MM.1S (cell line): ENCODE measurements at regions not wholly inside any gene's neighbourhood (a gene's known extent, or its start where the extent isn't known, plus 50 kb on each side); places are given as distances from the start of the nearest gene placed in this dataset.

Experiments
- DNase-seq: peaks from one replicate; pipeline ENCODE4 v3.0.0-alpha.2; 2015
- H2AFZ ChIP-seq: fragments of 300-600 bp; sonication (generic); 2 replicates; pipeline ENCODE4 v1.6.0; 2016; ENCODE audit warnings: antibody characterized with exemption, low read length
- H3F3A ChIP-seq: fragments of 300-600 bp; sonication (generic); 2 replicates; pipeline ENCODE4 v1.6.1; 2016; ENCODE audit warnings: mild to moderate bottlenecking, antibody characterized with exemption, low read length, moderate library complexity, mixed read lengths; ENCODE audit not compliant: insufficient read depth
- H3K27ac ChIP-seq: fragments of 300-600 bp; sonication (generic); 2 replicates; pipeline ENCODE4 v1.5.1; 2016; ENCODE audit warnings: mild to moderate bottlenecking, low read length
- H3K27me3 ChIP-seq: fragments of 300-600 bp; sonication (generic); replicated peaks from 2 replicates; pipeline ENCODE4 v1.6.0; 2016; ENCODE audit warnings: low read length; ENCODE audit not compliant: insufficient read depth
- H3K36me3 ChIP-seq: fragments of 300-600 bp; sonication (generic); replicated peaks from 2 replicates; pipeline ENCODE4 v1.6.1; 2016; ENCODE audit warnings: mild to moderate bottlenecking, low read length, mixed read lengths; ENCODE audit not compliant: insufficient read depth
- H3K4me1 ChIP-seq: fragments of 300-600 bp; sonication (generic); 2 replicates; pipeline ENCODE4 v1.6.1; 2016; ENCODE audit warnings: low read length, mixed read lengths
- H3K4me2 ChIP-seq: fragments of 300-600 bp; sonication (generic); 2 replicates; pipeline ENCODE4 v1.6.0; 2016; ENCODE audit warnings: low read depth, low read length
- H3K4me3 ChIP-seq: fragments of 300-600 bp; sonication (generic); 2 replicates; pipeline ENCODE4 v1.5.1; 2016; ENCODE audit warnings: low read length, mixed read lengths
- H3K79me2 ChIP-seq: fragments of 300-600 bp; sonication (generic); 2 replicates; pipeline ENCODE4 v1.6.1; 2016; ENCODE audit warnings: mixed run types, low read length, mixed read lengths
- H3K9ac ChIP-seq: fragments of 300-600 bp; sonication (generic); 2 replicates; pipeline ENCODE4 v1.6.1; 2016; ENCODE audit warnings: low read length, mixed read lengths
- H3K9me2 ChIP-seq: fragments of 300-600 bp; sonication (generic); replicated peaks from 2 replicates; pipeline ENCODE4 v1.6.1; 2016; ENCODE audit warnings: mild to moderate bottlenecking, low read length, mixed read lengths; ENCODE audit not compliant: insufficient read depth
- H3K9me3 ChIP-seq: fragments of 300-600 bp; sonication (generic); replicated peaks from 2 replicates; pipeline ENCODE4 v1.6.1; 2016; ENCODE audit warnings: mild to moderate bottlenecking, low read length, mixed read lengths; ENCODE audit not compliant: insufficient read depth
- H4K20me1 ChIP-seq: fragments of 300-600 bp; sonication (generic); 2 replicates; pipeline ENCODE4 v1.6.1; 2016; ENCODE audit warnings: mild to moderate bottlenecking, low read length, moderate library complexity, mixed read lengths; ENCODE audit not compliant: insufficient read depth
- CTCF ChIP-seq: fragments of 300-600 bp; sonication (generic); IDR thresholded peaks from 2 replicates; pipeline ENCODE4 v1.5.1; 2016; ENCODE audit warnings: antibody characterized with exemption, low read length, mixed read lengths
- EZH2 ChIP-seq: fragments of 300-600 bp; sonication (generic); optimal IDR thresholded peaks from 2 replicates; pipeline ENCODE3; 2017; ENCODE audit warnings: low read depth, mild to moderate bottlenecking, antibody characterized with exemption, low read length, mixed read lengths
- EZH2phosphoT487 ChIP-seq: fragments of 300-600 bp; sonication (generic); IDR thresholded peaks from 2 replicates; pipeline ENCODE4 v1.6.1; 2018; ENCODE audit warnings: antibody characterized with exemption, low read length

- TF ChIP-seq EZH2, result no peak
- TF ChIP-seq CTCF, result no peak
- no peak for TF ChIP-seq EZH2phosphoT487
- no peak for DNase-seq
- Histone ChIP-seq H3K4me1 (no peaks in the 10 kb centered on the region), H3K9ac (no peak overlapping the region), H3K27ac (no peak overlapping the region), H3K9me3 (no peaks in the 10 kb centered on the region), H2AFZ (no peak overlapping the region), H3F3A (no peaks in the 10 kb centered on the region), H4K20me1 (no peaks in the 10 kb centered on the region), H3K9me2 (no peaks in the 10 kb centered on the region), H3K79me2 (no peaks in the 10 kb centered on the region), H3K36me3 (no peaks in the 10 kb centered on the region), H3K27me3 (peaks cover 90% of the 10 kb centered on the region), H3K4me2 (no peak overlapping the region), H3K4me3 (no peak overlapping the region)
These were observed 92.6 kb downstream of the YTHDF1 start for GRCh38 chr20:63123331-63123741.

GRCh38 chr20:63122626-63123025, 93.3 kb downstream of the YTHDF1 start:
- Histone ChIP-seq H3K79me2 (no peaks in the 10 kb centered on the region), H3K4me1 (no peaks in the 10 kb centered on the region), H3K27me3 (peaks cover 90% of the 10 kb centered on the region)

GRCh38 chr20:63121749-63122405, 94.1 kb downstream of the YTHDF1 start:
- Histone ChIP-seq H3K79me2 (no peaks in the 10 kb centered on the region), H4K20me1 (no peaks in the 10 kb centered on the region), H3K4me1 (no peaks in the 10 kb centered on the region), H2AFZ (no peak overlapping the region), H3K9ac (no peak overlapping the region), H3K9me3 (no peaks in the 10 kb centered on the region), H3K36me3 (no peaks in the 10 kb centered on the region), H3K27ac (no peak overlapping the region), H3F3A (no peaks in the 10 kb centered on the region), H3K27me3 (peaks cover 90% of the 10 kb centered on the region), H3K9me2 (no peaks in the 10 kb centered on the region), H3K4me2 (no peak overlapping the region), H3K4me3 (no peak overlapping the region)
- no peak for DNase-seq
- TF ChIP-seq EZH2 (no peak), CTCF (no peak), EZH2phosphoT487 (no peak)

More at GRCh38 chr20:63122626-63123025, 93.3 kb downstream of the YTHDF1 start:
- H3K9ac ChIP-seq, result no peak overlapping the region
- H3K9me3 ChIP-seq, result no peaks in the 10 kb centered on the region
- no peaks in the 10 kb centered on the region for H3K36me3 ChIP-seq
- TF ChIP-seq CTCF (no peak), EZH2 (no peak), EZH2phosphoT487 (no peak)
- no peak overlapping the region for H3K4me2 ChIP-seq
- DNase-seq, result no peak
- no peak overlapping the region for H3K27ac ChIP-seq
- H3K9me2 ChIP-seq, result no peaks in the 10 kb centered on the region
- H3K4me3 ChIP-seq, result no peak overlapping the region
- H2AFZ ChIP-seq, result no peak overlapping the region
- no peaks in the 10 kb centered on the region for H4K20me1 ChIP-seq
- H3F3A ChIP-seq, result no peaks in the 10 kb centered on the region
